IPS-NIHi7 (cell line): ENCODE measurements at regions not wholly inside any gene's neighbourhood (a gene's known extent, or its start where the extent isn't known, plus 50 kb on each side); places are given as distances from the start of the nearest gene placed in this dataset.
"Not testable (repeated sequence)": the region's sequence is repeated elsewhere in the genome, so short reads cannot be mapped to it uniquely, and the experiment has no call there.

ENCODE experiments used
- DNase-seq: peaks from one replicate; pipeline ENCODE4 v3.0.0; 2012; ENCODE audit warnings: mixed read lengths; ENCODE audit errors: extremely low spot score

DNA sequence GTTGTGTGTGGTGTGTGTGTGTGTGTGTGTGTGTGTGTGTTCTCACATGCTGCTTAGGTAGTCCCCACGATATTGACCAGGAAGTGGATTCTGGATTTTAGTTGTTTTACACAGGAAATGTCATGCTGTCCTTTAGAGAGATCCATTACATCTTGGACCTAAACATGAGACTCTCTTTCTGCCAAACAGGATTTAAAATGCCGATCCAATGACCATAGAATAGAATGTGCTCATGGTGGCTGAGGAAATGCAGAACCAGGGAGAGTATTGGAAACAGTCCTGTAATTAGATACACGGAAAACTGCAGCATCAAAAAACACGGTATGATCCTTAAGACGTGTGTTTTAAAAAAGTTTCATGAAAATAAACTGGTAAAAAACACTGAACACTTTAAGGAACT lies 347.8 kb upstream of the FRG1 start:
- no peak for DNase-seq

DNA sequence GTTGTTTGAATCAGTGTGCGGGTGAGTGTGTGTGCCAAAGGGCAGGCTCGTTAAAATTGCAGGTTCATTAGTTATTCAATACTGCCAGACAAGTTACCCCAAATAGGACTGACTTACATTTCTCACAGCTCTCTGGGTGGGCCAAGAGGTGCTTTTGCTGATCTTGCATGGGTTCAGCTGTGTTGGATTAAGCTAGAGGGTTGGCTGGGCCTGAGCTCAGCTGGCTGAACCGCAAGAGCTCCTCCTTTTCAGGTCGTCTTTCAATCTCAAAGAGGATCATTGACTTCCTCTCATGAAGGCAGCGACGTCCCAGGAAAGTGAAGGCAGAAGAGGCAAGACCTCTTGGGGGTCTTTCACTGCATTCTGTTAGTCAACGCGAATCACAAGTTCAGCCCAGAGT lies 343.3 kb upstream of the FRG1 start:
- no peak for DNase-seq

DNA sequence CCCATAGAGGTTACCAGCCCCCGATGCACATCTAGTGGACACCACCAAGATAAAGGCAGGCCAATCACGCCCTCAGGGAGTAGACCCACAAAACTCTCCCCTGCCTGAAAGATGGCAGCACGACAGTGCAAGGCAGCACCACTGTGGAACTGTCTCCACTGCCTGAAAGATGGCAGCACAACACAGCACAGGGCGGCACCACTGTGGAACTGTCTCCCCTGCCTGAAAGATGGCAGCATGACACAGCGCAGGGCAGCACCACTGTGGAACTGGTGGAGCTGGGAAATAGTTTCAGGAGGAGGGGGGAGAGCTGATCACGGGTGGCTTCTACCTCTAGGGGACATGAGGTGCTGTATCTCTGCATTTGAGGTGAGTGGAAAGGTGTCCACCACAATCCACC lies 340.4 kb upstream of the FRG1 start:
- no peak for DNase-seq

DNA sequence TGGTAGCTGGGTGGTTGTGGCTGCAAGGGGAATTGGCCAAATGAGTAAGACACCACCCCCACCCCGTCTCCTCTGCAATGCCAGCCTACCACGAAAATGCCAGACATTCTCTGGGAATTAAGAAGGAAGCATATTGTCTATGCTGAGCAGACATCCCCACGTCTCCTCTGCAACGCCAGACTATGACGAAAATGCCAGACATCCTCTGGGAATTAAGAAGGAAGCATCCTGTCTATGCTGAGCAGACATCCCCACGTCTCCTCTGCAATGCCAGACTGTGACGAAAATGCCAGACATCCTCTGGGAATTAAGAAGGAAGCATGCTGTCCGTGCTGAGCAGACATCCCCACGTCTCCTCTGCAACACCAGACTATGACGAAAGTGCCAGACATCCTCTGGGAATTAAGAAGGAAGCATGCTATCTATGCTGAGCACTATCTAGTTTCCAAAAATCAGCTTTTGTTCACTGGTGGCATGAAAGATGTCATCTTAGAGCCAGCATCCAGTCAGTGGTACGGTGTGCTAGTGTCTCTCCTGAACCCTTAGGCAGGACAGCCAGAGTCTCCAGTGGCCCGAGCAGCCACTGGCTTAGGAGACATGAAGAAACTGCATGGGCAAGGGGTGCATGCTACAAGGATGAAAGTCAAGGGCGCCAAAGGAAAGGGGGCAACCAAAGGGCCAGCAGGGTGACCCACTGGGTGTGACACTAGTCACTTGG lies 339.8 kb upstream of the FRG1 start:
- DNase-seq: no peak

DNA sequence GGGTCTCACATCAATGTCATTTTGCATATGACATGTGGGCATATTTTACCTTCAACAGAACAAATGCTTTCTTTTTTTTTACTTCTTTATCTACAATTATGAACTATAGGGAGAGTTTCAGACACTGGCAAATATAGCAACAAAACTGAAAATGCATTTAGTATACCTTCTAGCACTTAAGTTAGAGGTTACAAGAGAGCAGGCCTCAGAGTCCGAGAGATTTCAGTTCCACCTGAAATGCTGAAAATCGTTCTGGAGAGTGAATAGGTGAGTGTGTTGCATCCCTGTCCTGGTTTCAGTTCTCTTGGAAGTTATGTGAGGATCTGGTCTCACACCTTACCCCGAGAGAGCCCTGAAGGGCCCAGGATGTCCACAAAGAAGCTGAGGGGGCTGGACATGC lies 337.8 kb upstream of the FRG1 start:
- not testable (repeated sequence) for DNase-seq

DNA sequence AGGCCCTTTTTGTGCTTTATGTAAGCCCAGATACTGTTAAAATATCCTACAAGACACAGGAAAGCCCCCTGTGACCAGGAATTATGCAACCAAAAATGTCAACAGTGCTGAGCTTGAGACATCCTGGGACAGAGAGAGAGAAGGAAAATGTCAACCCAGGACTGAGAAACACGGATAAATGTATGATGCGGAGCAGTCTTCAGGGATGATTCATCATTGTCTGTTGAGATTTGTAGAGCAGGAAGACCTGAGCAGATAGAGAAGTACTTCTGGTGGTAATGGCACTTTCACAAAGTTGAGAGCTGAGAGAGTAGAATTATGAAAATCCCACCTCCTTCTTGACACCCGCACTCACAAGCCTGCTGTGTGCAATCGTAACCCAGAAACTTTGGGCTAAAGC lies 330.1 kb upstream of the FRG1 start:
- DNase-seq: not testable (repeated sequence)

DNA sequence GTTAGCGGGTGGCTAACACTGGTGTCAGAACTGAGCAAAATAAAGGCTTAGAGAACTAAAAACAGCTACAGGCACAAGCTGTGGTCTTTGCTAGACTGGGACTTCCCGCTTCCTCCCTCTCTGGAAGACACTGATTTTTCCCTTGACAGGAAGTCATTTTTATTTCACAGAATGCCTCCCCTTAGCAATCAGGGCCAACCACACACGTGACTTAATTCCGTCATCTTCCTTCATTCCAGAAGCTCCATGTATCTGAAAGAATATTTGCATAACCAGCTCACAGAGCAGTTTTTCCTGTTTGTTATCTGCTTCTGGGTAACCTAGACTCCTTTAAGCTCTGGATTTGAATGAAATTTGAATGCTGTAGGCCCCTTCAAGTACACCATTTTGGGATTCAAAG lies 327.5 kb upstream of the FRG1 start:
- DNase-seq: no peak

DNA sequence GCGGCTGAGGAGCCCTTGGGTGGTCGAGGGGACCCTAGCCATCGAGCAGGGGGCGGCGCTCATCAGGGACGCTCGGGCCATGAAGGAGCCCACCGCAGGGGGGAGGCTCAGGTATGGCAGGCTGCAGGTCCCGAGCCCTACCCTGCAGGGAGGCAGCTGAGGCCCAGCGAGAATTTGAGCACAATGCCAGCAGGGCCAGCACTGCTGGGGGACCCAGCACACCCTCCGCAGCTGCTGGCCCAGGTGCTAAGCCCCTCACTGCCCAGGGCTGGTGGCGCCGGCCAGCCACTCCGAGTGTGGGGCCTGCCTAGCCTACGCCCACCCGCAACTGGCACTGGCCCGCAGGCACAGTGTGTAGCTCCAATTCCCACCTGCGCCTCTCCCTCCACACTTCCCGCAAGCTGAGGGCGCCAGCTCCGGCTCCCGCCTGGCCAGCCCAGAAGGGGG lies 325.4 kb upstream of the FRG1 start:
- no peak for DNase-seq

DNA sequence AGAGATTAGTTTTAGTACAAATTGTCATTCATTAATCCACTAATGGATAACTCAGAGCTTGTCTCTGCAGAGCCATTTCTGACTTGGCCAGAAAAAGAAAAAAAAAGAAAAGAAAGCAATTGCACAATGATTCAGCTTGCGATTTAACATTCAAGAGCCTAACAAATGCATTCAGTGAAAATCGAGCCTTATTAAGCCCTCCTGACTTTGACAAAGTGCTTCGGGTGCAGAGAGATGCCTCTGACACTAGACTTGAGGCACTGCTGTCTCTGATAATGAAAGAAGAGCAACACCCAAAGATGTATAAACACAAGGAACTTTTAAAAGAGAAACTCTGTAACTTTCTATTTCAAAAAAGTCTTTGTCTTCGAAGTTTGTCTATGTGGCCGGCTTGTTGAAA lies 322.9 kb upstream of the FRG1 start:
- not testable (repeated sequence) for DNase-seq

DNA sequence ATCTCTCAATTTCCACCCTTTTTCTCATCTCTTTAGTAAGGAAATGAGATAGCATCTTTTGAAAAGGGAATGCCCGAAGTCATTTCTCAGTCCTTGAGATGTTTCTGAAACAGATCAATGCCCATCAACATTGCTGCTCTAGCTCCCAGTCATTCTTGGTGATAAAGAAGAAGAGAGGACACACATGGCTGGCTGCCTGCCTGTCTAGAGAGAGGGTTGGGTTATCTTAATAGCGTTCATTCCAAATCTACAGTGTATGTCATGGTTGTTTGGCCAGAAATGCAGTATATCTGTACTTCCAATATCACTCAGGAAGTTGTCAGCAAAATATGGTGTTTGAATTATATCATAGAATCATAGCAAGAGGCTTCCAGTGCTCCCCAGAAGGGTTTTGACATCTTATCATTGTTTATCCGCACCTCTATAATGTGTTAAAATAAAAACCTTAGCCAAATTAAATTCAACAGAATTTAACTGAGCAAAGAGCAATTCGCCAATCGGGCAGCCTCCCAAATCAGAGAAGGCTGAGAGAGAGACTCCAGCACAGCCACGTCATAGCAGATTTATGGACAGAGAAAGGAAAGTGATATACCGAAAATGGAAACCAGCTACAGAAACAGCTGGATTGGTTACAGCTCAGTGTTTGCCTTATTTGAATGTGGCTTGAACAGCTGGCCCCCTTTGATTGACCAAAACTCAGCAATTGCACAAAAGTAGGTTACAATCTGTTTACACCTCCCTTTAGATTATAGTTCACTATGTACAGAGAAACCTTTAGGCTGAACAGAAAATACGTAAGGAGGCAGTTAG lies 321.0 kb upstream of the FRG1 start:
- DNase-seq: not testable (repeated sequence)

DNA sequence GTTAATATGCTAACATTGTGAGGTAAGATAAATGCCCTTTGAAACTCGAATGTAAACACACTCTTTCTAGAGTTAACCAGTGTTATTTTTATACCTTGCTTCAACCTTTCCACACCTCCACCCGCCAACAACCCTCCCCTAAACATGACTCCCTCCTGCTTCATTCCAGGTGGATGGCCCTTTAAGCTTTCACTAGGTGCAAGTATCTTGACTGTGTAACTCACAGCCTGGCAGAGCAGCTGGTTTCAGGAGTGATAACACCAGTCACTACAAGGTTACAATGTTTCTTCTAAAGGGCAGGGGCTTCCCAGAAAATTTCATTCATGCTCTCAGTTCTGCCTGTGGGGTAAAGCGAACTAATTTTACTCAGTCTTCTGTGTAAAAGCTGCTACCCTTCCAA lies 318.1 kb upstream of the FRG1 start:
- not testable (repeated sequence) for DNase-seq

DNA sequence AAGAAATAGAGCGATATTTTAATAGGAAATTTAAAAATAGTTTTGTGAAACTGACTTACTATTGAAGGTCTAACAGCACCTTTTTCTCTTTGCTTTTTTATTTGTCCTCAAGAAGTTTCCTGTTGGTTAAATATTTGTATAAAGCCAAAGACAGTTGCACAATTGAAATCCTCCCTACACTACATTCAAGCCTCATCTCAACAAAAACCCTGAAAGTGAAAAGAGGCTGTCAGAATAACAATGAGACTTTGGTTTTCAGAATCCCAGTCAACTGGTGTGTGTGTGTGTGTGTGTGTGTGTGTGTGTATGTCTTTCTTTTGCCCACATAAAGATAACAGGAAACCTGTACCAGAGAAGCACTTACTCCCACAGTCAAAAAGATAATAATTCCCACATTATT lies 313.6 kb upstream of the FRG1 start:
- not testable (repeated sequence) for DNase-seq

DNA sequence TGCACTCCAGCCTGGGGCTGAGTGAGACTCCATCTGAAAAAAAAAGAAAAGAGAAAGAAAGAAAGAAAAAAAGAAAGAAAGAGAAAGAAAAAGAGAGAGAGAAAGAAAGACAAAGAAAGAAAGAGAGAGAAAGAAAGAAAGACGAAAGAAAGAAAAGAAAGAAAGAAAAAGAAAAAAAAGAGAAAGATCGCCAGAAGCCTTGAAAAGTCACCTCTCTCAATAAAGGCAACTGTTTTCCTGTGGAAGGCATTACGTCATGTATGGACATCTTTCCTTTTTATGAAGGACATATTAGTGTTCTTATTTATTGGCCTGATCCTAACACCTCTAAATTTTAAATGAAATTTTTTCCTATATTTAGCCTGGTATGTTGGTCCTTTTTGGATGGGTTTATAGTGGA lies 310.9 kb upstream of the FRG1 start:
- not testable (repeated sequence) for DNase-seq

DNA sequence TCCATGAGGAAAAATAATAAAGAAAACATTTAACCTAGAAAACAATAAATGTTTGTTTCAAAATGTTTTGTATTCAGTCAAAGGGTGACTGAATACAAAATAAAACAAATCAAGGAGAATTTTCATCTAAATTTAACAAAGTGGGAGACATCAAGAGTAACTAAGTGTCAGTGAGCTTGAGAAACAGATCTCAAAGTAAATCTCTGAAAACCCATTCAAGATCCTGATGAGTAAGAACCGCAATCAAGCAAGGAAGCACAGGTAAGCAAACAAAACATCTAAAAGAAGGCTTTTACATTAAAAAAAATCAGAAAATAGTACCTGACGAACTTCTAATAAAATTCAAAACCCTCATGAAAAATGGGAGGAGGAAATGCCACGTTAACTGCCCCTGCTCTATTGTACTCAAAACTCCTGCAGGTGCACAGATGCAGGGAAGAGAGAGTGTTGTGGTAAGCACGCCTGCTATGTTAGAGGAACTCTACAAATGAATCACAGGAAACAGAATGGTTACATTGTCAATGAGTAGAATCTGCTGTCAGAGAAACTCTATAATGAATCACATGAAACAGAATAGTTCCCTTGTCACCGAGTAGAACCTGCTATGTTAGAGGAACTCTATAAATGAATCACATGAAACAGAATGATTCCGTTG lies 309.6 kb upstream of the FRG1 start:
- not testable (repeated sequence) for DNase-seq

DNA sequence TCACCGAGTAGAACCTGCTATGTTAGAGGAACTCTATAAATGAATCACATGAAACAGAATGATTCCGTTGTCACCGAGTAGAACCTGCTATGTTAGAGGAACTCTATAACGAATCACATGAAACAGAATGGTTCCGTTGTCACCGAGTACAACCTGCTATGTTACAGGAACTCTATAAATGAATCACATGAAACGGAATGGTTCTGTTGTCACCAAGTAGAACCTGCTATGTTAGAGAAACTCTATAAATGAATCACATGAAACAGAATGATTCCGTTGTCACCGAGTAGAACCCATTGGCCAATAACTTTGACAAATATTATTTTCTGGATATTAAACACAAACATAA lies 309.1 kb upstream of the FRG1 start:
- not testable (repeated sequence) for DNase-seq

DNA sequence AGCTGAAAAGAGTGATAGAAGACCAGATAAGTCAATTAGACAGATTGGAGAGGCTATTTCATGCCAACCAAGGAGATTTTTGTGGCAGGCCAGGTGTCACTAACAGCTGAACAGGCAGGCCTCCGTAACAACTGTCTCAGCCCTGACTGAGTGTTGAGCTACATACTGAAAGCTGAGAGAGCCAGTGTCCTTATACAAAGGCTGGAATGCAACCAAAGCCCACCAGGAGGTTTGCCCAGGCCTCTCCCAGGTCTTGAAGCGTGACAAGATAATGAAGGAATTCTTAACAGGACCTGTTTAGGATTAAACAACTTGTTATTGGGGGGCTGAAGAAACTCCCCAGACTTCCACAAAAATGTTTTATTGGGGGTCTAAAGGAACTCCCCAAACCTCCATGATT lies 290.2 kb upstream of the FRG1 start:
- DNase-seq: peak; percentile 15

DNA sequence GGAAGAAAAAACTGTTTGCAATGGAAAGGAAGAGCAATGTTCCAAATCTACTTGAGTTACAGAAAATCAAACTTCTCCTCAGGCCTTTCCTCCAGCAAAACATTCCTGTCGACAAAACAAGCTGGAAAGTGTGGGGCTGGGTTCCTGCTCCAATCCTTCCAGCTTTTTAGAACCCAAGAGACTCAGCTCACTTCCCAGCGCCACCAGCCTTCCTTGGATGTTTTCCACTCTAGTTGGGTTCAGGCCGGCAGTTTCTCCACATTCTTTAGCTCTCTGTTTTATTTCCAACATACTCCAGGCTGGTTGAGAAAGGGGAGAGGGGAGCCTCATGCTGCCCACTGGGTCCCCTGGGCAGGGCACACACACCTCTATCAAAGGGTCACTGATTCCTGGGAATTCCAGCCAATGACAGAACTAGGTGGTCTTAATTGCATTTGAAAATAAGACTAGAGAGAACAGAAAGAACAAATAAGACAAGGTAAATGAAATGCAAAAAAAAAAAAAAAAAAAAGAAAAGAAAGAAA lies 287.5 kb upstream of the FRG1 start:
- not testable (repeated sequence) for DNase-seq

DNA sequence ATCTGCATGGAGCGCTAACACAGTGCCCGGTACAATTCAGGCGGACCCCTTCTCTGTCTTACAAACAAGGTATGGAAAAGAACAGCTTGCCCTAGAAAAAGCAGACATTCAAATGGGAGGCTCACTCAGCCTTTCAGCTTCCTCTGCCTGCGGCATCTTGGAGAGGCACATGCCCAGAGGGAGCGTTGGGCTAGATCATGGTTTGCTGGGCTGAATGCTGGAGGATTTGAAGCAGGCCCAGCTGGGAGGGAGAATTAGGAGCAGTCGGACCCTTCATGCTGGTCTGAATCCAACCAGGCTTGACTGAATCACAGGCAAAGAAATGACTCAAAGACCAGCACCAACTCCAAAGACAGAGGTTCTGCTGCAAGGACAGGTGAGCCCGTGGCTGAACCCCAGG lies 286.7 kb upstream of the FRG1 start:
- not testable (repeated sequence) for DNase-seq

DNA sequence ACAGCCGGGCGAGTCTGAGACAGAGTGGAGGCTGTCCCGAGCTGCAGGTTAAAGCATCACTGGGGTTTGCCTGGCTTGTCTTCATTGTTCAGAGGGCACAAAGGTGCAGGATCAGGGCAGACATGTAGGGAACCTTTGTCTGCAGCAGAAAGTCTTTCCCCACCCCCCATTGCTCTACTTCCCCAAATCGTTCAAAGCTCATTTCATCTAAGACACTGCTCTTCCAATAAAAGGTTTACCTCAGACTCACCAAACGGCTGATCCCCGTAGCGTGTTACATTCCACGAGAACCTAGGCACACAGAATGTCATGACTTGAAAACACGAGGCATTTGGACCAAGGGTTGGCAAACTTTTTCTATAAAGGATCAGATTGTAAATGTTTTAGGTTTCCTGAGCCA lies 286.3 kb upstream of the FRG1 start:
- not testable (repeated sequence) for DNase-seq

DNA sequence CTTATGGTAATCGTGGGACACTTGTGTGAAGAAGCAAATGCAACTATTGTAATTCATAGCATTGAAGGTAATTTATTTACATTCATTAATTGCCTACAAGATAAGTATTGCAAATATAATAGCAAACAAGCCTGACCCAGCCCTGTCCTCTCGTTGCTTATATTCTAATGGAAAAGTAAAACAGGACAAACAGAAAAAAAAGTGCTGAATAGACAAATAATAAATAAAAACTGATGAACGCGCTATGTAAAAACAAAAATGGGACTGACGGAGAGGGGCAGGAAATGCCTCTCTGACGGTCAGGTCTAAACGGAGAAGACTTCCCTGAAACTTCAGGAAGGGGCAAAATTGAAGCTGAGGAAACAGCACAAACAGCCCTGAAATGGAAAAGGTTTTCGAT lies 284.9 kb upstream of the FRG1 start:
- not testable (repeated sequence) for DNase-seq

DNA sequence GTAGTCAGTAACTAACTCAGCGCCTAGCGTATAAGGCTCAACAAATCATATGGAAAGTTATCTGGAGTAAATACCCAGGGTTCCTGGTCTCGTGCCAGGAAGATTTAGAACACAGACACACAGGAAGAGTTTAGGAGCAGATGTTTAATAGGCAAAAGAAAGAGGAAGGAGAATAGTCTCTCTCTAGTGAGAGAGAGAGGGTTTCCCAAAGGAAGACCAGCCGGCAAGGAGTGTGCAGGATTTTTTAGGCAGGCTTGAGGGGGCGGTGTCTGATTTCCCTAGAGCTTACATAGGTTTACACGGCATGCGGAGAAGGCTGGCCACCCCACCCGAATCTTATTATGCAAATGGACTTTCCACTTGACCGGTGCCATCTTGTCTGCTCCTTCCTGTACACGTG lies 284.0 kb upstream of the FRG1 start:
- no peak for DNase-seq

DNA sequence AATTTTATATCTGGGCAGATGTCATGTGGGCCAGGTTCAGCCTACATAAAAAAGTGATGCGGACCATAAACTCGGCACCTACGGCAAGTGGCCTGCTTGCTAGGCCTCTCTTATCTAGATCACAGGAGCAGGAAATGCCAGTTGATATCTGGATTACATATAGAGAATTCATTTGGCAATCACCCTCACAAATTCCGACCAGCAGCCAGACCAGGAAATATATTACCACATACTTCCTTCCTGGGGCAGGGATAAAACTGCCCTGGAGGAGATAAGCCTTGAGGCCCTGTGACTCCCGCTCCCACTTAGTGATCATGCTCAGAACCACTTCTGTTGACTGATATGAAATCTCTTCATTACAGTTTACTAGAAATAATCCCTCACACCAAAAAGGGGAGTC lies 282.4 kb upstream of the FRG1 start:
- not testable (repeated sequence) for DNase-seq
